Smooth muscle cell (in vitro differentiated cells): ENCODE measurements at regions not wholly inside any gene's neighbourhood (a gene's known extent, or its start where the extent isn't known, plus 50 kb on each side); places are given as distances from the start of the nearest gene placed in this dataset.

ENCODE experiments used
- DNase-seq: peaks from one replicate; lab custom pipeline; 2025; ENCODE audit not compliant: unreplicated experiment; lab: John Stamatoyannopoulos, UW
- H2AFZ ChIP-seq: fragments of 200-600 bp; sonication (generic); 2 replicates; pipeline ENCODE4 v1.6.0; 2016; ENCODE audit warnings: antibody characterized with exemption, low read depth, mild to moderate bottlenecking
- H3F3A ChIP-seq: fragments of 200-600 bp; sonication (generic); 2 replicates; pipeline ENCODE4 v1.6.0; 2017; ENCODE audit warnings: antibody characterized with exemption, low read depth
- H3K27ac ChIP-seq: fragments of 200-600 bp; sonication (generic); 2 replicates; pipeline ENCODE4 v1.5.1; 2016; ENCODE audit warnings: low read depth, mild to moderate bottlenecking
- H3K27me3 ChIP-seq: fragments of 200-600 bp; sonication (generic); 2 replicates; pipeline ENCODE4 v1.6.1; 2016; ENCODE audit warnings: low read depth, mild to moderate bottlenecking
- H3K36me3 ChIP-seq: fragments of 200-600 bp; sonication (generic); 2 replicates; pipeline ENCODE4 v1.5.1; 2016; ENCODE audit warnings: low read depth
- H3K4me1 ChIP-seq: fragments of 200-600 bp; sonication (generic); 2 replicates; pipeline ENCODE4 v1.5.1; 2016; ENCODE audit warnings: low read depth
- H3K4me2 ChIP-seq: fragments of 200-600 bp; sonication (generic); 2 replicates; pipeline ENCODE4 v1.6.0; 2016; ENCODE audit warnings: mild to moderate bottlenecking
- H3K4me3 ChIP-seq: fragments of 200-600 bp; sonication (generic); 2 replicates; pipeline ENCODE4 v1.5.1; 2016; ENCODE audit warnings: mild to moderate bottlenecking
- H3K79me2 ChIP-seq: fragments of 200-600 bp; sonication (generic); 2 replicates; pipeline ENCODE4 v1.6.0; 2016; ENCODE audit warnings: low read depth, mild to moderate bottlenecking
- H3K9ac ChIP-seq: fragments of 200-600 bp; sonication (generic); 2 replicates; pipeline ENCODE4 v1.6.0; 2016; ENCODE audit warnings: low read depth
- H3K9me3 ChIP-seq: fragments of 200-600 bp; sonication (generic); replicated peaks from 2 replicates; pipeline ENCODE4 v1.5.1; 2016; ENCODE audit warnings: low read depth
- H4K20me1 ChIP-seq: fragments of 200-600 bp; sonication (generic); 2 replicates; pipeline ENCODE4 v1.6.0; 2016; ENCODE audit warnings: low read depth
- CTCF ChIP-seq: fragments of 200-600 bp; sonication (generic); IDR thresholded peaks from 2 replicates; pipeline ENCODE4 v1.5.1; 2017; ENCODE audit warnings: borderline replicate concordance, mild to moderate bottlenecking, antibody characterized with exemption; ENCODE audit not compliant: insufficient read depth, poor library complexity, severe bottlenecking
- WGBS: methylation state at CpG from one replicate; pipeline ENCODE4 v1.1.7; 2016; ENCODE audit warnings: low lambda C conversion rate; 5-methylcytosine and 5-hydroxymethylcytosine counted together

- H3K9ac ChIP-seq, result no peak overlapping the region
- no peaks in the 10 kb centered on the region for H4K20me1 ChIP-seq
- no peak overlapping the region for H3K4me3 ChIP-seq
- no peaks in the 10 kb centered on the region for H3F3A ChIP-seq
- H3K27ac ChIP-seq, result no peak overlapping the region
- H2AFZ ChIP-seq, result no peak overlapping the region
- no peaks in the 10 kb centered on the region for H3K4me1 ChIP-seq
- DNase-seq, result no peak
- no peaks in the 10 kb centered on the region for H3K9me3 ChIP-seq
- H3K27me3 ChIP-seq, result no peaks in the 10 kb centered on the region
- no peaks in the 10 kb centered on the region for H3K79me2 ChIP-seq
- H3K36me3 ChIP-seq, result no peaks in the 10 kb centered on the region
- 98% methylated on average over 4 of the region's 4 CpGs for WGBS
- no peak for TF ChIP-seq CTCF
- H3K4me2 ChIP-seq, result no peak overlapping the region
Measured at GRCh38 chr11:26087120-26087935, 244.6 kb upstream of the ANO3 start.

- Histone ChIP-seq H3F3A (no peaks in the 10 kb centered on the region), H3K9ac (no peak overlapping the region), H3K4me3 (no peak overlapping the region), H3K27me3 (no peaks in the 10 kb centered on the region), H3K36me3 (no peaks in the 10 kb centered on the region), H4K20me1 (no peaks in the 10 kb centered on the region), H3K4me1 (no peaks in the 10 kb centered on the region), H2AFZ (no peak overlapping the region), H3K4me2 (no peak overlapping the region), H3K9me3 (no peaks in the 10 kb centered on the region), H3K27ac (no peak overlapping the region), H3K79me2 (no peaks in the 10 kb centered on the region)
- 58% methylated on average over 1 of the region's 1 CpG for WGBS
- DNase-seq, result no peak
- TF ChIP-seq CTCF, result no peak
Measured at GRCh38 chr11:26088391-26088790, 243.5 kb upstream of the ANO3 start.

GRCh38 chr11:26090651-26091050 is 241.3 kb upstream of the ANO3 start:
- Histone ChIP-seq H3F3A (no peaks in the 10 kb centered on the region), H3K4me2 (no peak overlapping the region), H3K27me3 (no peaks in the 10 kb centered on the region), H3K36me3 (no peaks in the 10 kb centered on the region), H3K4me3 (no peak overlapping the region), H3K9me3 (no peaks in the 10 kb centered on the region), H3K27ac (no peak overlapping the region), H2AFZ (no peak overlapping the region), H3K9ac (no peak overlapping the region), H3K4me1 (no peaks in the 10 kb centered on the region), H4K20me1 (no peaks in the 10 kb centered on the region), H3K79me2 (no peaks in the 10 kb centered on the region)
- 94% methylated on average over 3 of the region's 3 CpGs for WGBS
- no peak for TF ChIP-seq CTCF
- DNase-seq, result no peak

GRCh38 chr11:26093206-26093605 is 238.7 kb upstream of the ANO3 start:
- Histone ChIP-seq H3K4me2 (no peak overlapping the region), H3K4me3 (no peak overlapping the region), H3K79me2 (no peaks in the 10 kb centered on the region), H4K20me1 (no peaks in the 10 kb centered on the region), H3K4me1 (no peaks in the 10 kb centered on the region), H3K9me3 (no peaks in the 10 kb centered on the region), H3K27ac (no peak overlapping the region), H2AFZ (no peak overlapping the region), H3K27me3 (no peaks in the 10 kb centered on the region), H3K36me3 (no peaks in the 10 kb centered on the region), H3K9ac (no peak overlapping the region), H3F3A (no peaks in the 10 kb centered on the region)
- no peak for TF ChIP-seq CTCF
- WGBS, result 93% methylated on average over 2 of the region's 2 CpGs
- no peak for DNase-seq
